Lower leg skin (tissue), 3 donors: ENCODE measurements at regions not wholly inside any gene's neighbourhood (a gene's known extent, or its start where the extent isn't known, plus 50 kb on each side); places are given as distances from the start of the nearest gene placed in this dataset.

Source experiments
- CTCF ChIP-seq, 3 donors: fragments of 450-650 bp; IDR thresholded peaks; one replicate each; pipeline ENCODE4 v1.5.1; 2016; ENCODE audit warnings: antibody characterized with exemption in 3 of 3, mild to moderate bottlenecking in 3 of 3, moderate library complexity in 2 of 3
- POLR2A ChIP-seq, 2 donors: fragments of 450-650 bp; IDR thresholded peaks; one replicate each; pipeline ENCODE4 v1.6.1; 2016 to 2017; ENCODE audit warnings: antibody characterized with exemption in 2 of 2, mild to moderate bottlenecking in 1 of 2, moderate library complexity in 1 of 2

GRCh38 chr16:55088098-55088497, 157.4 kb downstream of the IRX5 start:
- TF ChIP-seq CTCF (IDR thresholded peaks at IDR 0.05) (no peak), POLR2A (IDR thresholded peaks at IDR 0.05) (no peak)
